ENCODE measurements at regions not wholly inside any gene's neighbourhood (a gene's known extent, or its start where the extent isn't known, plus 50 kb on each side); places are given as distances from the start of the nearest gene placed in this dataset.

- DNase-seq = no peak
Measured at GRCh38 chr18:11307716-11308115, 158.3 kb upstream of the PIEZO2 start.

- no peak for DNase-seq
Measured at GRCh38 chr18:11305507-11305906, 156.1 kb upstream of the PIEZO2 start.

DNA sequence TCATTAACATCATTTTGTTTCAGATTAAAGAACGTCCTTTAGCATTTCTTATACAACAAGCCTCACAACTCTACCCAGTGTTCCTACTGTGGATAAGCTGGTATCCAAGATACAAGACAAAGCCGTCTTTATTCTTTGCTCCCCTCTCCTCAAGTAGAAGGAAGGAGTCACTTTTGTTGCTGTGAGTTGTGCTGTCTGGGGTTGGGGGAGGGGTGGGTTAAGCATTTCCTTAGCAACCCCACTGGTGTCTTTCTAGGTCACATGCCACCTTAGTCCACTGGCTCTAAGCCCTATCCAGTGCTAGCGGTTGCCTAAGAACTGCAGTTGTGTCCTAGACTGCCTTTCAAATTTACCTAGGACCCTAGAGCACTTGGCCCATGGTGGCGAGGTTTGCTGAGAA lies 155.6 kb upstream of the PIEZO2 start:
- DNase-seq = no peak

GRCh38 chr18:11296946-11297345 lies 147.6 kb upstream of the PIEZO2 start:
- no peak for DNase-seq

- no peak for DNase-seq
Measured at GRCh38 chr18:11293794-11294193, 144.4 kb upstream of the PIEZO2 start.

GRCh38 chr18:11290786-11291185 lies 141.4 kb upstream of the PIEZO2 start:
- no peak for DNase-seq

- no peak for DNase-seq
Measured at GRCh38 chr18:11289248-11289647, 139.9 kb upstream of the PIEZO2 start.

- DNase-seq = no peak
Measured at GRCh38 chr18:11288401-11288800, 139.0 kb upstream of the PIEZO2 start.

DNA sequence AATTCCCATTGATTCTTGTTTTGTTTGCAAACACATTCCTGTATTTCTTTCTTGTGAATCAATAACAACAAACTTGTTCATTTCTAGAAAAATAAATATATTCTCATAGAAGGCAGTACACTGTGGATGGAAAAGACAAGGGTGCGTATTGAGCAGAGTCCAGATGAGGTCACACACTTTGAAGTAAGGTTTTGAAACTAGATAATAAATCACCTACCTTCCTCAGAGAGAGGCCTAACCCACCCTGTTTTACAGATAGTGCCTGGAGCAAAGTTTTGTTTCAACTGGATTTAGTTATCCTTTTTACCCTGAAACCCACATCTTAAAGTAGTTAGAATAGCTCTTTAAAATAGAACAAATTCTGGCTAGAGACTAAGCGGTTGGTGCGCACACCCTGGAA lies 137.1 kb upstream of the PIEZO2 start:
- DNase-seq = no peak

- DNase-seq = no peak
Measured at GRCh38 chr18:11284811-11285210, 135.4 kb upstream of the PIEZO2 start.

GRCh38 chr18:11284349-11284748 lies 135.0 kb upstream of the PIEZO2 start:
- DNase-seq = no peak

- DNase-seq = no peak
Measured at GRCh38 chr18:11283479-11284161, 134.3 kb upstream of the PIEZO2 start.

- DNase-seq = no peak
Measured at GRCh38 chr18:11279461-11279860, 130.1 kb upstream of the PIEZO2 start.

- DNase-seq = no peak
Measured at GRCh38 chr18:11276678-11277077, 127.3 kb upstream of the PIEZO2 start.

DNA sequence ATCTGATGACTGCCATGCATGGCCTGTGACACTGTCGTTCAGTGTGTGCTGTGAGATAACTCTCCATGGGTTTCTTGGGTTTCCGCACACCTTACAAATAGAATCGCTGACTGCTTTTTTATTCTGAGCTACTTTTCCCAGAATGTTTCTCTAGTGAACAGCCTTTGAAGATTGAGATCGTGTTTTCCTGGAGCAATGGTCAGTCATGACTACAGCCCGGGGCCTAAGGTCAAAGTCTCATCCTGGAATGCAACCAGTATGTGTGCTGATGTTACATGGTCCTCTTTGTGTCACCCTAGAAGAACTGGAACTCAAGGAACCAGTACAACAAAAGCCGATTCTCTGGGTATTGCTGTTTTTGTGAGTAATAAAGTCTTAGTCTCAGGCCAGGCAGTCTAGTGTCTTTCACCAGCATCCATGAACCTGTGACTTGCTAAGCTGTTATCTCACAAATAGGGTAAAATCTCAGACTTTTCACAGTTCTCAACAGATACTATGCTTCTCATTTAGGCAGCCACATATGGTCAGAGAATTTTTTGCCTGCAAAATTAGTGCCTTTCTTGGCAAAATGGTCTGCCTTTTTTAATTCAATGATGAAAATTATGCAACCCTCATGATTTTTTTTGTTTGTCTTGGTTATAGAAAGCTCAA lies 124.9 kb upstream of the PIEZO2 start:
- DNase-seq = no peak

GRCh38 chr18:11272516-11272915 lies 123.1 kb upstream of the PIEZO2 start:
- no peak for DNase-seq

GRCh38 chr18:11271954-11272353 lies 122.6 kb upstream of the PIEZO2 start:
- DNase-seq = no peak

GRCh38 chr18:11269257-11269656 lies 119.9 kb upstream of the PIEZO2 start:
- no peak for DNase-seq

DNA sequence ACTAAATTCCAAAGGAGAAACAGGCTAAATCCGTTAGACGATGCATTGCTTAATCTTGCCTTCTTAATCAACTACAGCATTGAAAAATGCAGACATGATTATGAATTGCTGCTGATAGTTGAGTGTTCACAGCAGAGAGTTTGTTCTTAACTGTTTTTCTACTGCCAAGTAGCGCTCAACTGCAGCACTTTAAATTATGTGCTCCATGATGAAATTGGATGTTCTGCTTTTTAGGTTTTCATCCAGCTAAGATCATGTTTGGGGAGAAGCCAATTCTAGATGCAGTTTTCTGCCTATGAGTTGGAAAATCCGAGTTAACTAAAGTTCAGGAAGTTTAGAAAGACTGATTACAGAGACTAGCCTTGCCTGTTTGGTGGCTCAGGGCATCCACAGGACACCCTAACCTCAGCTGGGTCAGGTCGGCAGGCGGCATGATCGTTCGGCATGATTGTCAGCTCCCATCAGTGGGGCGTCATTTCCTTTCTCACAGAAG lies 119.4 kb upstream of the PIEZO2 start:
- DNase-seq = no peak

- no peak for DNase-seq
Measured at GRCh38 chr18:11268153-11268552, 118.8 kb upstream of the PIEZO2 start.

DNA sequence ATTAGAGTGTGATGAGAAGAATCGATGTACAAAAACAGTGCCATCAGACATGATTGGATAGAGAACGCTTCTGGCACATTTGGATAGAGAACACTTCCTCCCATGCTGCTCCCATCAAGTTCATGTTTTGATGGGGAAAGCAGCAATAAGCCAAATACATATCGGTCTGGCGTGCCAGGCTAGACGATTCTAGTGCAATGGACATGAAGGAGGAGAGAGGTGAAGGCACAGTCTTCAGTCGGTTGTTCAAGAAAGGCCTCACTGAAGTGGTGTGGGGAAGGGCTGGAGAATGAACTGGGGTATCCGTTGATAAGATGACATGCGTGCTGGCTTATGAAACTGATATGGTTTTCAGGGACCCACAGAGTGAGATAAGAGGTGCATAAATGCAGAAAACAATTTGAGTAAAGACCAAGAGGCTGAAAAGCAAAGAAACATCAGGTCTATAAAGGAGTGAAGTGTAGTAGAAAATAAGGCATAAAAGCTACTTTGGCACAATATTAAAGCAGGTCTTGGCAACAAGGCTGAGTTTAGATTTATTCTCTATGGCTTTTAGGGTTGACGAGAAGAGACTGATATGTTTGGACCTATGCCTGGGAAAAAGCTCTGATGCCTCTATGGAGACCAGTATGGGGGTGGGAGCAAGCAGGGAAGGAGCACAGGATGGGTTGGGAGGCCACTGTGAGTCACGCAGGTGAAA lies 117.6 kb upstream of the PIEZO2 start:
- DNase-seq = no peak

GRCh38 chr18:11261486-11261885 lies 112.1 kb upstream of the PIEZO2 start:
- DNase-seq = no peak

- DNase-seq = no peak
Measured at GRCh38 chr18:11260961-11261461, 111.6 kb upstream of the PIEZO2 start.
